ENCODE measurements at regions not wholly inside any gene's neighbourhood (a gene's known extent, or its start where the extent isn't known, plus 50 kb on each side); places are given as distances from the start of the nearest gene placed in this dataset.

DNA sequence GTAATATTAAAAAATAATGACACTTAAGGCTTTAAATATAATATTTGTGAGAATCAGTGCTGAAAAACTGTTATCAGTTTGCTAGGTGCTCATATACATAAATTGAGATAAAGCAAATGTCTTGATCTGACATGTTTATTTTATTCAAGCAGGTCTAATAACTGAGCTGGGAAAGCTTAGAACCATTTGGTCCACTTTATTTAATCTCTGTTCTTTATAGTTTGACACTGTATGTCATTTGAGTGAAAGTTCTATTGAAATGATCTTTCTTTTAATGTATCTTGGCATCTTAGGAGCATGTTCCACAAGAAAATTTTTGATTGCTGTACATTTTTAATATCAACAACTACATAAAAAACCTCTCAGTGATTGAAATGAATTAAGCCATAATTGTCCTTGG, 772.0 kb upstream of the NRSN1 start:
- TF ChIP-seq, protein P1, sequence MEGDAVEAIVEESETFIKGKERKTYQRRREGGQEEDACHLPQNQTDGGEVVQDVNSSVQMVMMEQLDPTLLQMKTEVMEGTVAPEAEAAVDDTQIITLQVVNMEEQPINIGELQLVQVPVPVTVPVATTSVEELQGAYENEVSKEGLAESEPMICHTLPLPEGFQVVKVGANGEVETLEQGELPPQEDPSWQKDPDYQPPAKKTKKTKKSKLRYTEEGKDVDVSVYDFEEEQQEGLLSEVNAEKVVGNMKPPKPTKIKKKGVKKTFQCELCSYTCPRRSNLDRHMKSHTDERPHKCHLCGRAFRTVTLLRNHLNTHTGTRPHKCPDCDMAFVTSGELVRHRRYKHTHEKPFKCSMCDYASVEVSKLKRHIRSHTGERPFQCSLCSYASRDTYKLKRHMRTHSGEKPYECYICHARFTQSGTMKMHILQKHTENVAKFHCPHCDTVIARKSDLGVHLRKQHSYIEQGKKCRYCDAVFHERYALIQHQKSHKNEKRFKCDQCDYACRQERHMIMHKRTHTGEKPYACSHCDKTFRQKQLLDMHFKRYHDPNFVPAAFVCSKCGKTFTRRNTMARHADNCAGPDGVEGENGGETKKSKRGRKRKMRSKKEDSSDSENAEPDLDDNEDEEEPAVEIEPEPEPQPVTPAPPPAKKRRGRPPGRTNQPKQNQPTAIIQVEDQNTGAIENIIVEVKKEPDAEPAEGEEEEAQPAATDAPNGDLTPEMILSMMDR (conservative IDR thresholded peaks at IDR 0.05; ENCODE audit: low read depth, low read length), result no peak
- no peak for DNase-seq (ENCODE audit: low read depth)

DNA sequence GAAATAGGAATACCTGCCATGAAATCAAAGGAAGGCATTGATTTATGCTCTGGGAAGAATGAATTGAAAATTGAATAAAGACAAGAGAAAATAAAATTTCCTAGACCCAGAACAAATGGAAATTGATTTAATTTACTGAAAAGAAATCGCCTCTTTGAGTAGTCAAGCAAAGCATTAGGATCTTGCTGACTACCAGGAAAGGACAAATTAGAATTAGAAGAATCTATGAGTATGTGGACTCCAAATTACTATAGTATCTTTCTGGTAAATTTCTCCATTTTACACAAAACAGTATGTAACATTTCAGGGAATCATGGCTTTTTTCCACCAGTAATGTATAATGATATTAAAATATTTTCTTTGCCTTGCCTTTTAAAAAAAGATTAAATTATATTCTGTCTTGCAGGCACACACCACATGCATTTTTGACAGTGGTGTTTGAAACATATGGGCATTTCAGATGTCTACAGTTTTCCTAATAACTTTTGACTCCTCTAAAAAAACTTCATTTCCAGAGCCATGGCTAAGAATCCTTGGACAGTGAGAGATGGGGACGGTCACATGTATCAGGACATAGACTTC, 768.7 kb upstream of the NRSN1 start:
- no peak for DNase-seq (ENCODE audit: low read depth)
- TF ChIP-seq, protein P1 (conservative IDR thresholded peaks at IDR 0.05; ENCODE audit: low read depth, low read length), result no peak

More for the DNA sequence above, 772.0 kb upstream of the NRSN1 start:
- no peak overlapping the region for H3K4me3 ChIP-seq (ENCODE audit: low read depth, low read length)

DNA sequence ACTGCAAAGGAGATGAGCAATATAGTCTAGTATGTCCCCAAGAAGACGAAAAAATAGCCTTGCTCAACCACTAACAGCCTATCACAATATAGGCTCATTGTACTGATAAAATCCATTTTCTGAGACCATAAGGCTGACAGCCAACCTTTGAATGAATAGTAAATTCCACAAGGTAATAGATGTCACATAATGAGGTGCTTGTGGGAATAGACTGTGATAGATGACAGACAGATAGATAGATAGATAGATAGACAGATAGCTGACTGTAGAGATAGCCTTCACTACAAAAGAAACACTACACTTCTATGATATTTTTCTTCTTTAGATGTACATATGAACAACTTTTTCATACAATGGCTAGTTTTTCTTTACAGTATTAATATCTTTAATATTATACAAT, 760.3 kb upstream of the NRSN1 start:
- DNase-seq (ENCODE audit: low read depth), result no peak
- TF ChIP-seq, protein P1 (conservative IDR thresholded peaks at IDR 0.05; ENCODE audit: low read depth, low read length), result no peak
- H3K4me3 ChIP-seq (ENCODE audit: low read depth, low read length), result no peak overlapping the region

More for the DNA sequence above, 768.7 kb upstream of the NRSN1 start:
- no peak overlapping the region for H3K4me3 ChIP-seq (ENCODE audit: low read depth, low read length)

DNA sequence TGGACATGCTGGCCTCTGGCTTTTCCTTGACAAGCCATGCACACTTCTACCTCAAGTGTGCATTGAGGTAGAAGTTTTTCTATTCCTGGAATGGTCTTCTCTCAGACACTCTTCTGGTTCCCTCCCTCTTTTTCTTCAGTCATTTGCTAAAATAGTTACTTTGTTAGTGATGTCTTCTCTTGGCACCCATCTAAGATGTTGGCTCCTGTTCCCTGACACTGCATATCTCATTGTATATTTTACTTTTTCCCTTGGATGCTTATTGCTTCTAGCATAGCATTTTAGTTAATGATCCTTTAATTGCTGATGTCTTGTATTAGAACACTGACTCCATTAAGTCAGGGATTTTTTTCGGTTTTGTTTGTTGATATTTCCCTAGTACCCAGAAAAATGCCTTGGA, 758.7 kb upstream of the NRSN1 start:
- no peak for DNase-seq (ENCODE audit: low read depth)
- H3K4me3 ChIP-seq (ENCODE audit: low read depth, low read length), result no peak overlapping the region
- TF ChIP-seq, protein P1 (conservative IDR thresholded peaks at IDR 0.05; ENCODE audit: low read depth, low read length), result no peak

DNA sequence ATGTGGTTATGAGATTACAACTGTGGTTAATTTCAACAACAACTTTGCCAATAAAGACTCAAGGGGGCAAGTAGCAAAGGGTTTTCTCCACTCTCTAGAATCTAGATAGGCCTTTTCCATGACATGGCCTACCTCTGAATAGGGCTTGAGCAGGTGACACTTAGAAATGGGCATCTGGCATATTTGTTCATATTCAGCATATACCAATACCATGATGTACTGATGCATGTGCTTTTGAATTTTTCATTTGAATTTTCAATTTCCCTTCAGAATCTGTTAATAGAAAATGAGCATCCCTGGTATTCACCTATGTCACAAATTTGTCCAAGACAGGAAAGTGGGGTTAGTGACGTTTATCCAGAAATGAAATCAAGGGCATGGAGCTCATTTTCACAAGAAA, 757.5 kb upstream of the NRSN1 start:
- DNase-seq (ENCODE audit: low read depth), result no peak

DNA sequence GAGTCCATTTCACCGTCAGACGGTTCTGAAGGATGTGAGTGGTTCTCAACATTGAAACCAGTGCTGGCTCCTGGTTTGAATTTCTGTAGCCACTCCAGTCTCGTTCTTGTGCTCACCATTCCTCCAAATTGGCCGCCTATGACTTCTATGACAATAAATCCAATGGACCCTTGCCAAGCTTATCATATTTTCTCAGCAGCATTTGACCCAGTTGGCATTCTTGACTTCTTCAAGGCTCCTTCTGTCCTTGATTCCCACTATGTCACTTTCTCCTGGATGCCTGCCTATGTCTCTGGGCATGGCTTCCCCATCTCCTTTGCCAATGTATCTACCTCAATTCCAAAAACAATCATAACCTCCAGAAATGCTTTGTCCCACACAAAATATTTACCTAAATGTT, 756.0 kb upstream of the NRSN1 start:
- no peak for DNase-seq (ENCODE audit: low read depth)
- no peak overlapping the region for H3K4me3 ChIP-seq (ENCODE audit: low read depth, low read length)
- TF ChIP-seq, protein P1 (conservative IDR thresholded peaks at IDR 0.05; ENCODE audit: low read depth, low read length), result no peak

More for the DNA sequence above, 757.5 kb upstream of the NRSN1 start:
- TF ChIP-seq, protein P1 (conservative IDR thresholded peaks at IDR 0.05; ENCODE audit: low read depth, low read length), result no peak
- H3K4me3 ChIP-seq (ENCODE audit: low read depth, low read length), result no peak overlapping the region
